ENCODE measurements at regions not wholly inside any gene's neighbourhood (a gene's known extent, or its start where the extent isn't known, plus 50 kb on each side); places are given as distances from the start of the nearest gene placed in this dataset.
A peak's percentile ranks its signal among the peaks of the same experiment; 100 is the strongest.

DNA sequence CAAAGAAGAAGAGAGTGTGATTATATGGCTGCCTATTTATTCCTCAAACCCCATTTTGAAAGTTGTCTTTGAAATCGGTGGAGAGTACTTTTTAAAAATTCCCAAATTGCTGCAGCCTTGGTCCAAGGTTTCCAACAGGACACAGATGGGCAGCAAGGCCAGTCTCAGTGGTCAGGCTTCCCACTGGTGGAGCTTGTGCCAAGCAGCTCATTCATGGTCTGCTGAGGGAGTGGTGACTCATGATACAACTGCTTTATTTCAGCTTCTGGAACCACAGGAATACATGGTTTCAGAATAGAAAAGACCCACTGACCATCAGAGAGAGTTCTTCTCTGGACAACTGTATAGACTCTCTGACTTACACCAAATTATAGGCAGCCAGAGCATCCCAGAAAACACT lies 673.1 kb upstream of the KLF4 start:
- Histone ChIP-seq H3K27ac (ENCODE audit: low read depth, low read length) (no peak overlapping the region), H3K9me3 (ENCODE audit: control insufficient read depth in 3 of 3, low read length in 3 of 3) (no peaks in the 10 kb centered on the region), H3K4me1 (ENCODE audit: control insufficient read depth in 3 of 3, insufficient read depth in 3 of 3, low read length in 3 of 3) (peaks cover 0 to under 1% (median 0%) of the 10 kb centered on the region in 3 donors), H3K27me3 (ENCODE audit: control insufficient read depth in 3 of 3, insufficient read depth in 3 of 3, low read length in 3 of 3) (no peaks in the 10 kb centered on the region), H3K36me3 (ENCODE audit: control insufficient read depth in 3 of 3, insufficient read depth in 3 of 3, low read length in 3 of 3) (no peaks in the 10 kb centered on the region), H3K4me3 (ENCODE audit: low read length in 3 of 3) (no peak overlapping the region), H3K9ac (ENCODE audit: low read depth in 1 of 3, low read length in 3 of 3) (no peak overlapping the region)

GRCh38 chr9:108161503-108161902 lies 671.9 kb upstream of the KLF4 start:
- Histone ChIP-seq H3K9ac (ENCODE audit: low read depth in 1 of 3, low read length in 3 of 3) (no peak overlapping the region), H3K27me3 (ENCODE audit: control insufficient read depth in 3 of 3, insufficient read depth in 3 of 3, low read length in 3 of 3) (no peaks in the 10 kb centered on the region), H3K36me3 (ENCODE audit: control insufficient read depth in 3 of 3, insufficient read depth in 3 of 3, low read length in 3 of 3) (no peaks in the 10 kb centered on the region), H3K4me1 (ENCODE audit: control insufficient read depth in 3 of 3, insufficient read depth in 3 of 3, low read length in 3 of 3) (peaks cover 0 to 3% (median 0%) of the 10 kb centered on the region in 3 donors), H3K27ac (ENCODE audit: low read depth, low read length) (no peak overlapping the region), H3K9me3 (ENCODE audit: control insufficient read depth in 3 of 3, low read length in 3 of 3) (no peaks in the 10 kb centered on the region), H3K4me3 (ENCODE audit: low read length in 3 of 3) (no peak overlapping the region)

DNA sequence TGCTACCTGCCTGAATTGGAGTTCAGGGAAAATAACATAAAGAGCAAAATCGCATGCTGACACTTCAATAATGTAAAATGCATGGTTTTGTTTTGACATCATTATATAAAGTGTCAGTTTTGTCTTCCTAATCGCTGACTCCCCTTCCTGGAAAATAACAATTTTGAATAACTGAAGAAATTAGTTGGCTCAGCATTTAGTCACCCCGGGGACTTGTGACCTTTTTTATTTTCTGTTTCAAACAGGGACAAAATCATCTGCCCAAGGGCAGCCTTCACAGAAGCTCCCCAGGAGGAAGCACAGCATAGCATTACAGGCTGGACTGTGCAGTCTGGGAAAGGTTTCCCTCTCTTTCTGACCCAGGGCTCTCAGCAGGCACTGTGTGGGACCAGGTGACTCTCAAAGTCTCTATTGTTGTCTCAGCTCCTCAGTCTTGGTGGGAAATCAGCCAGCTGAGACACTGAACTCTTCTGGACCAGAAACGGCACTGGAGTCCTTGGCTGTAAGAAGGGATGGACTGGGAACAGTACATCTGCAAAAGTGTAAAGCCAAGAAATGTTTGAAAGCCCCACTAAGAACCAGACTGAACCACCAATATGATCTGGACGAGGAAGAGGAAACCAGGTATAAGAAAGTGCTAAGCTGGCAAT lies 671.3 kb upstream of the KLF4 start:
- Histone ChIP-seq H3K27ac (ENCODE audit: low read depth, low read length) (no peak overlapping the region), H3K9me3 (ENCODE audit: control insufficient read depth in 3 of 3, low read length in 3 of 3) (no peaks in the 10 kb centered on the region), H3K9ac (ENCODE audit: low read depth in 1 of 3, low read length in 3 of 3) (no peak overlapping the region), H3K27me3 (ENCODE audit: control insufficient read depth in 3 of 3, insufficient read depth in 3 of 3, low read length in 3 of 3) (no peaks in the 10 kb centered on the region), H3K4me1 (ENCODE audit: control insufficient read depth in 3 of 3, insufficient read depth in 3 of 3, low read length in 3 of 3) (peaks cover 0 to 3% (median 0%) of the 10 kb centered on the region in 3 donors), H3K36me3 (ENCODE audit: control insufficient read depth in 3 of 3, insufficient read depth in 3 of 3, low read length in 3 of 3) (no peaks in the 10 kb centered on the region), H3K4me3 (ENCODE audit: low read length in 3 of 3) (no peak overlapping the region)

- H3K27me3 ChIP-seq (ENCODE audit: control insufficient read depth in 3 of 3, insufficient read depth in 3 of 3, low read length in 3 of 3): no peaks in the 10 kb centered on the region
- H3K4me1 ChIP-seq (ENCODE audit: control insufficient read depth in 3 of 3, insufficient read depth in 3 of 3, low read length in 3 of 3): peaks cover 0 to 3% (median 0%) of the 10 kb centered on the region in 3 donors
- H3K4me3 ChIP-seq (ENCODE audit: low read length in 3 of 3): no peak overlapping the region
- no peak overlapping the region for H3K27ac ChIP-seq (ENCODE audit: low read depth, low read length)
- no peak overlapping the region for H3K9ac ChIP-seq (ENCODE audit: low read depth in 1 of 3, low read length in 3 of 3)
- no peaks in the 10 kb centered on the region for H3K36me3 ChIP-seq (ENCODE audit: control insufficient read depth in 3 of 3, insufficient read depth in 3 of 3, low read length in 3 of 3)
- no peaks in the 10 kb centered on the region for H3K9me3 ChIP-seq (ENCODE audit: control insufficient read depth in 3 of 3, low read length in 3 of 3)
Measured at GRCh38 chr9:108160039-108160438, 670.5 kb upstream of the KLF4 start.

DNA sequence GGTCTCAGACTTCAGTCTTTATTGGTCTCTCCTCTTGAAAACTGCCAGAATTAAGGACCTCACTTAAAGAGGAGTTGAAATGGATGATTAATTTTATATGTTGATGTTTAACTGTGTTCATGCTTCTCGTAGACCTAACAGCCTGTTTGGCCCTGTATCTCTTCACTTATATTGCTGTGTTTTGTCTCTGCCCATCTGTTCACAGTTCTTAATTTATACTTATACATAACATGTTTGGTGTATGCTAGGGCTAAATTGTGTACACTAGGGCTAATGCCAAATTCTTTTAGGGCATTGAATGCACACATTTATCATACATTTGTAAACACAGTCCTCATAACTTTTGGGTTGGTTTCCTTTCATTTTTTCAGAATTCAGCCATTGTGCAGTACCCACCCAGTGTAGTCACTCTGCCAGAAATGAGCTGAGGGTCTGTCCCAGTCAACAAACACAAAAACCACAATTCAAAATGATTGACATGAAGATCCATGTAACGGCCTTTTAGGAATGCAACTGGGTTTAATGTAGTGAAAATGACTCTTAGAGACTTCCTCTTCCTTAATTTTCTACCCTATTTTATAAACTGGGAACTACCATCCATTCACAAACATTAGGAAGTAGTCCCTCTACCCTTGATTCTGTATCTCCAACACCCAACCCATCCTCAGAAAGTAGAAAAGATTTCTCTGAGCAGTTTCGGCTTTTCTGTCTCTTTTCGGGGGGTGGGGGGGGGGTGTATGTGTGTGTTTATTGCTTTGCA lies 668.8 kb upstream of the KLF4 start:
- Histone ChIP-seq H3K27me3 (ENCODE audit: control insufficient read depth in 3 of 3, insufficient read depth in 3 of 3, low read length in 3 of 3) (no peaks in the 10 kb centered on the region), H3K4me1 (ENCODE audit: control insufficient read depth in 3 of 3, insufficient read depth in 3 of 3, low read length in 3 of 3) (peaks cover 0 to 3% (median 0%) of the 10 kb centered on the region in 3 donors), H3K9me3 (ENCODE audit: control insufficient read depth in 3 of 3, low read length in 3 of 3) (no peaks in the 10 kb centered on the region), H3K36me3 (ENCODE audit: control insufficient read depth in 3 of 3, insufficient read depth in 3 of 3, low read length in 3 of 3) (no peaks in the 10 kb centered on the region), H3K4me3 (ENCODE audit: low read length in 3 of 3) (no peak overlapping the region), H3K27ac (ENCODE audit: low read depth, low read length) (no peak overlapping the region), H3K9ac (ENCODE audit: low read depth in 1 of 3, low read length in 3 of 3) (no peak overlapping the region)

DNA sequence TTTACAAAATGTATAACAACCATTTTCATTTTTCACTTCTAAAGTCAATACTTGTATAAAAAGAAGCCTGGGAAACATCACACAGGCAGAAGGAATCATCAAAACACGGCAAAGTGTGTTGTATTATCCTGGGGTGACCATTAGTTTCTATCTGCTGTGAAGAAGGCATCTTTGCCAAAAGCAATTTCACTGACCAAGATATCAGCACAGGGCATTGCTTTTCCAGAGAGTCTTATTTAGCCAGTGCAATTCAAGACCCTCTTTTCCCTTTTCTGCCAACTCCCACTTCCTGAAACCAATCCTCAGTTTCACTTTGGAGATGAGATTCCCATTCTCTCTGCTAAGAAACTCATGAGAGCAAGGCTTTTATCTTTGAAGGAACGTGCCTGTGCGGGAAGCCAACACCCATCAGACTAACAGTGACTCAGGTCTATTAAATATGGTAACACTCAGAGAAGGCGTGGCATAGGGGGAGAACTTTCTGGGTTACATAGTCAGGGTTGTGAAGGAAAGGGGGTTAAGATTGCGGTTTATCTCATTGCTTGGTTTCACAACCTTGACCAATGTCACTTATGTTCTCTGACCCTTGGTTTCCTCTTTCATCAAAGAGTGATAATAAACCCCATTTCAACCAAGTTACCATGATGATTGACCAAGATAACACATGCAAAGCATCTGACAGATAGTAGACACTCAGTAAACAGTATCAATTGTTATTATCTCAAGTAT lies 666.9 kb upstream of the KLF4 start:
- Histone ChIP-seq H3K4me3 (ENCODE audit: low read length in 3 of 3) (no peak overlapping the region), H3K36me3 (ENCODE audit: control insufficient read depth in 3 of 3, insufficient read depth in 3 of 3, low read length in 3 of 3) (no peaks in the 10 kb centered on the region), H3K4me1 (ENCODE audit: control insufficient read depth in 3 of 3, insufficient read depth in 3 of 3, low read length in 3 of 3) (peaks cover 0 to 3% (median under 1%) of the 10 kb centered on the region in 3 donors), H3K27me3 (ENCODE audit: control insufficient read depth in 3 of 3, insufficient read depth in 3 of 3, low read length in 3 of 3) (no peaks in the 10 kb centered on the region), H3K27ac (ENCODE audit: low read depth, low read length) (no peak overlapping the region), H3K9me3 (ENCODE audit: control insufficient read depth in 3 of 3, low read length in 3 of 3) (no peaks in the 10 kb centered on the region), H3K9ac (ENCODE audit: low read depth in 1 of 3, low read length in 3 of 3) (no peak overlapping the region)

- Histone ChIP-seq H3K9me3 (ENCODE audit: control insufficient read depth in 3 of 3, low read length in 3 of 3) (no peaks in the 10 kb centered on the region), H3K4me1 (ENCODE audit: control insufficient read depth in 3 of 3, insufficient read depth in 3 of 3, low read length in 3 of 3) (peaks cover 2 to 15% (median 8%) of the 10 kb centered on the region in 3 donors), H3K9ac (ENCODE audit: low read depth in 1 of 3, low read length in 3 of 3) (no peak overlapping the region)
Measured at GRCh38 chr9:108153416-108153815, 663.8 kb upstream of the KLF4 start.

DNA sequence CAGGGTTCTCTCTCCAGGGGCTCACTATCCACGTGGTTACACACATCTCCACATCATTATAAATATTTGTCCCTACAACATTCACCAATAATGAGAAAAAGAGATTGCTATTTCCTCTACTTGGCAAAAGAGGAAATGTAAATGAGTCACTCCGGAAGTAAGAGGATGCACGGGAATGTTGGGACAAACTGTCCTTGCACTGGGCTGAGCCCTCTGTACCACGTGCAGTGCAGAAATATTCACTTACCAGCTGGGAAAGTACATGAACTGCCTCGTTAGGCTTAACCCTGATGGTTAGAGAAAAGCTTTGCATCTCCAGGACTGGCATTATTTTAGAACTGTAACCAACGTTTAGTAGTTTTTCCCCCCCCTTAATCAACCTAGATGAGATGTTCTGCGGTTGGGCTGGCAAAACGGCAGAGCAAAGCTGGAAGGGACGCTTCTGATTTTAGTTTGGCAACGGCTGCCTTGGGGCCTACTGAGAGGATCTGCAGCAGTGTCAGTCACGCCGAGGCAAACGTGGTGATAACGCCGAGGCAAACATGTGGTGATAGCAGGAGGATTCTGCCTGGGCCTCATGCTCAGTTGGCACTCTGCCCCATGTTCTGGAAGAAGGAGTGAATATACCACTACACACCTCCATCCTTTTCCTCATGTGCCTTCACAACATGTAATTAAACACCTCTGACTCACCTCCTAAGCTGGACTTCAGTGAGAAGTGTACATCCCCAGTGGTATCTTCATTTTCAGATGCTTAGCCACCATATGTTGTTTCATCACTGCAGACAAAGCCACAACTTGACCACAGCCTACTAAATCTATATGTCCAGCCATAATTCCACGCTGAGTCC lies 661.4 kb upstream of the KLF4 start:
- Histone ChIP-seq H3K4me3 (ENCODE audit: low read length in 3 of 3) (no peak overlapping the region), H3K27ac (ENCODE audit: low read depth, low read length) (peak overlapping the region; percentile 12), H3K27me3 (ENCODE audit: control insufficient read depth in 3 of 3, insufficient read depth in 3 of 3, low read length in 3 of 3) (no peaks in the 10 kb centered on the region), H3K4me1 (ENCODE audit: control insufficient read depth in 3 of 3, insufficient read depth in 3 of 3, low read length in 3 of 3) (peaks cover 2 to 15% (median 5%) of the 10 kb centered on the region in 3 donors), H3K9me3 (ENCODE audit: control insufficient read depth in 3 of 3, low read length in 3 of 3) (no peaks in the 10 kb centered on the region), H3K9ac (ENCODE audit: low read depth in 1 of 3, low read length in 3 of 3) (no peak overlapping the region), H3K36me3 (ENCODE audit: control insufficient read depth in 3 of 3, insufficient read depth in 3 of 3, low read length in 3 of 3) (no peaks in the 10 kb centered on the region)

More at GRCh38 chr9:108153416-108153815, 663.8 kb upstream of the KLF4 start:
- Histone ChIP-seq H3K27me3 (ENCODE audit: control insufficient read depth in 3 of 3, insufficient read depth in 3 of 3, low read length in 3 of 3) (no peaks in the 10 kb centered on the region), H3K4me3 (ENCODE audit: low read length in 3 of 3) (no peak overlapping the region), H3K27ac (ENCODE audit: low read depth, low read length) (no peak overlapping the region), H3K36me3 (ENCODE audit: control insufficient read depth in 3 of 3, insufficient read depth in 3 of 3, low read length in 3 of 3) (no peaks in the 10 kb centered on the region)

- H3K27me3 ChIP-seq (ENCODE audit: control insufficient read depth in 3 of 3, insufficient read depth in 3 of 3, low read length in 3 of 3): no peaks in the 10 kb centered on the region
- H3K4me3 ChIP-seq (ENCODE audit: low read length in 3 of 3): no peak overlapping the region
- peaks cover 2 to 15% (median 5%) of the 10 kb centered on the region in 3 donors for H3K4me1 ChIP-seq (ENCODE audit: control insufficient read depth in 3 of 3, insufficient read depth in 3 of 3, low read length in 3 of 3)
- H3K36me3 ChIP-seq (ENCODE audit: control insufficient read depth in 3 of 3, insufficient read depth in 3 of 3, low read length in 3 of 3): no peaks in the 10 kb centered on the region
- no peaks in the 10 kb centered on the region for H3K9me3 ChIP-seq (ENCODE audit: control insufficient read depth in 3 of 3, low read length in 3 of 3)
- H3K27ac ChIP-seq (ENCODE audit: low read depth, low read length): no peak overlapping the region
- H3K9ac ChIP-seq (ENCODE audit: low read depth in 1 of 3, low read length in 3 of 3): no peak overlapping the region
Measured at GRCh38 chr9:108149326-108149725, 659.8 kb upstream of the KLF4 start.
